ENCODE measurements at regions not wholly inside any gene's neighbourhood (a gene's known extent, or its start where the extent isn't known, plus 50 kb on each side); places are given as distances from the start of the nearest gene placed in this dataset.

- no peaks in the 10 kb centered on the region for H3K79me1 ChIP-seq (ENCODE audit: low read length)
- no peak for DNase-seq
- H3K4me1 ChIP-seq (ENCODE audit: control insufficient read depth, low read depth, low read length), result no peaks in the 10 kb centered on the region
- no peak overlapping the region for H3K18ac ChIP-seq (ENCODE audit: low read length)
- H3K4me3 ChIP-seq (ENCODE audit: low read length), result no peak overlapping the region
- no peak overlapping the region for H3K56ac ChIP-seq (ENCODE audit: low read length)
- no peak overlapping the region for H3K4ac ChIP-seq (ENCODE audit: low read depth, low read length)
- H2BK120ac ChIP-seq (ENCODE audit: low read depth, low read length), result no peak overlapping the region
- H2BK5ac ChIP-seq (ENCODE audit: low read length), result no peak overlapping the region
- no peak overlapping the region for H3K9ac ChIP-seq (ENCODE audit: low read length)
- H3K27me3 ChIP-seq (ENCODE audit: insufficient read depth, low read length, poor library complexity), result no peaks in the 10 kb centered on the region
- no peak overlapping the region for H2BK15ac ChIP-seq (replicated peaks; ENCODE audit: low read depth)
- H3K27ac ChIP-seq (ENCODE audit: low read depth, low read length), result no peak overlapping the region
- WGBS (ENCODE audit: extremely low coverage, insufficient coverage, low lambda C conversion rate), result no CpG with 5 or more reads among the region's 4 CpGs
- H4K5ac ChIP-seq (ENCODE audit: low read length), result no peak overlapping the region
- H3K79me2 ChIP-seq (ENCODE audit: control insufficient read depth, insufficient read depth, low read length), result no peaks in the 10 kb centered on the region
- no peak overlapping the region for H3K4me2 ChIP-seq (ENCODE audit: low read length)
- H4K8ac ChIP-seq (ENCODE audit: low read depth, low read length), result no peak overlapping the region
- H2AK5ac ChIP-seq (ENCODE audit: low read length), result no peak overlapping the region
- no peaks in the 10 kb centered on the region for H3K36me3 ChIP-seq (ENCODE audit: control insufficient read depth, insufficient read depth, low read length)
- no peak overlapping the region for H3K23ac ChIP-seq (ENCODE audit: low read length)
Observed at GRCh38 chr1:216826214-216826613, 103.0 kb upstream of the ESRRG start.

GRCh38 chr1:216825557-216825956, 102.3 kb upstream of the ESRRG start:
- Histone ChIP-seq H3K9ac (ENCODE audit: low read length) (no peak overlapping the region), H3K79me2 (ENCODE audit: control insufficient read depth, insufficient read depth, low read length) (no peaks in the 10 kb centered on the region), H2AK5ac (ENCODE audit: low read length) (no peak overlapping the region), H2BK120ac (ENCODE audit: low read depth, low read length) (no peak overlapping the region), H3K4ac (ENCODE audit: low read depth, low read length) (no peak overlapping the region), H2BK5ac (ENCODE audit: low read length) (no peak overlapping the region), H3K27me3 (ENCODE audit: insufficient read depth, low read length, poor library complexity) (no peaks in the 10 kb centered on the region), H3K79me1 (ENCODE audit: low read length) (no peaks in the 10 kb centered on the region), H3K4me2 (ENCODE audit: low read length) (no peak overlapping the region), H3K4me3 (ENCODE audit: low read length) (no peak overlapping the region), H3K56ac (ENCODE audit: low read length) (no peak overlapping the region), H3K18ac (ENCODE audit: low read length) (no peak overlapping the region), H3K23ac (ENCODE audit: low read length) (no peak overlapping the region), H3K4me1 (ENCODE audit: control insufficient read depth, low read depth, low read length) (no peaks in the 10 kb centered on the region), H3K36me3 (ENCODE audit: control insufficient read depth, insufficient read depth, low read length) (no peaks in the 10 kb centered on the region), H2BK15ac (replicated peaks; ENCODE audit: low read depth) (no peak overlapping the region), H4K8ac (ENCODE audit: low read depth, low read length) (no peak overlapping the region), H4K5ac (ENCODE audit: low read length) (no peak overlapping the region), H3K27ac (ENCODE audit: low read depth, low read length) (no peak overlapping the region)
- WGBS (ENCODE audit: extremely low coverage, insufficient coverage, low lambda C conversion rate), result 100% methylated on average over 1 of the region's 2 CpGs
- DNase-seq, result no peak

DNA sequence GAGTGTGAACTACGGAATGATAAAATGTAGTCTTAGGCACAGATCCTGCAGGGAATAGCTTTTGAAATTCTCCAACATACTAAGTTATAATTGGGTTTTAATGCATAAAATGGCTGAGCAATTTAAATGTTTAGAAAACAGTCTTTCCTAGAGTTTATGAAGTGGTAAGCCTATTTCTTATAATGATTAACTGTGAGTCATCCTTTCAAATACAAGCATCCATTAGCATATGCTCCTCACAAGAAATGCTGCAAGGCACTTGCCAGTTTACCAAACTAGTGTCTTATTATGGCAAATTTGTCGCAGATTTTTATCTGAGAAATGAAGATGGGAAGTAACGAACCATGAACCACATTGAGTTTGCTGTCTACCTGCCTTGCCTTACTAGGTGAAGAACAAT, 101.3 kb upstream of the ESRRG start:
- no peak overlapping the region for H3K4me2 ChIP-seq (ENCODE audit: low read length)
- no peak overlapping the region for H4K5ac ChIP-seq (ENCODE audit: low read length)
- no peak overlapping the region for H2BK120ac ChIP-seq (ENCODE audit: low read depth, low read length)
- no peak overlapping the region for H4K8ac ChIP-seq (ENCODE audit: low read depth, low read length)
- H2BK5ac ChIP-seq (ENCODE audit: low read length), result no peak overlapping the region
- no peaks in the 10 kb centered on the region for H3K27me3 ChIP-seq (ENCODE audit: insufficient read depth, low read length, poor library complexity)
- no peak overlapping the region for H3K18ac ChIP-seq (ENCODE audit: low read length)
- H3K36me3 ChIP-seq (ENCODE audit: control insufficient read depth, insufficient read depth, low read length), result no peaks in the 10 kb centered on the region
- H3K79me2 ChIP-seq (ENCODE audit: control insufficient read depth, insufficient read depth, low read length), result no peaks in the 10 kb centered on the region
- WGBS (ENCODE audit: extremely low coverage, insufficient coverage, low lambda C conversion rate), result no CpG with 5 or more reads among the region's 3 CpGs
- no peaks in the 10 kb centered on the region for H3K4me1 ChIP-seq (ENCODE audit: control insufficient read depth, low read depth, low read length)
- no peak overlapping the region for H3K9ac ChIP-seq (ENCODE audit: low read length)
- H2BK15ac ChIP-seq (replicated peaks; ENCODE audit: low read depth), result no peak overlapping the region
- DNase-seq, result no peak
- H3K56ac ChIP-seq (ENCODE audit: low read length), result no peak overlapping the region
- no peak overlapping the region for H3K27ac ChIP-seq (ENCODE audit: low read depth, low read length)
- no peaks in the 10 kb centered on the region for H3K79me1 ChIP-seq (ENCODE audit: low read length)
- H3K23ac ChIP-seq (ENCODE audit: low read length), result no peak overlapping the region
- no peak overlapping the region for H2AK5ac ChIP-seq (ENCODE audit: low read length)
- H3K4ac ChIP-seq (ENCODE audit: low read depth, low read length), result no peak overlapping the region
- H3K4me3 ChIP-seq (ENCODE audit: low read length), result no peak overlapping the region

GRCh38 chr1:216823731-216824130, 100.5 kb upstream of the ESRRG start:
- H3K27me3 ChIP-seq (ENCODE audit: insufficient read depth, low read length, poor library complexity), result no peaks in the 10 kb centered on the region
- no peak overlapping the region for H2BK120ac ChIP-seq (ENCODE audit: low read depth, low read length)
- no peak overlapping the region for H4K8ac ChIP-seq (ENCODE audit: low read depth, low read length)
- H3K4me1 ChIP-seq (ENCODE audit: control insufficient read depth, low read depth, low read length), result no peaks in the 10 kb centered on the region
- H3K23ac ChIP-seq (ENCODE audit: low read length), result no peak overlapping the region
- H2BK5ac ChIP-seq (ENCODE audit: low read length), result no peak overlapping the region
- no peaks in the 10 kb centered on the region for H3K79me2 ChIP-seq (ENCODE audit: control insufficient read depth, insufficient read depth, low read length)
- H3K27ac ChIP-seq (ENCODE audit: low read depth, low read length), result no peak overlapping the region
- no CpG with 5 or more reads among the region's 2 CpGs for WGBS (ENCODE audit: extremely low coverage, insufficient coverage, low lambda C conversion rate)
- no peak overlapping the region for H3K4ac ChIP-seq (ENCODE audit: low read depth, low read length)
- no peak overlapping the region for H4K5ac ChIP-seq (ENCODE audit: low read length)
- H3K36me3 ChIP-seq (ENCODE audit: control insufficient read depth, insufficient read depth, low read length), result no peaks in the 10 kb centered on the region
- H2AK5ac ChIP-seq (ENCODE audit: low read length), result no peak overlapping the region
- no peak overlapping the region for H3K4me2 ChIP-seq (ENCODE audit: low read length)
- DNase-seq, result no peak
- H3K56ac ChIP-seq (ENCODE audit: low read length), result no peak overlapping the region
- H3K4me3 ChIP-seq (ENCODE audit: low read length), result no peak overlapping the region
- no peaks in the 10 kb centered on the region for H3K79me1 ChIP-seq (ENCODE audit: low read length)
- H3K18ac ChIP-seq (ENCODE audit: low read length), result no peak overlapping the region
- H3K9ac ChIP-seq (ENCODE audit: low read length), result no peak overlapping the region
- H2BK15ac ChIP-seq (replicated peaks; ENCODE audit: low read depth), result no peak overlapping the region

- Histone ChIP-seq H3K23ac (ENCODE audit: low read length) (no peak overlapping the region), H3K4me1 (ENCODE audit: control insufficient read depth, low read depth, low read length) (no peaks in the 10 kb centered on the region), H2BK120ac (ENCODE audit: low read depth, low read length) (no peak overlapping the region), H3K79me2 (ENCODE audit: control insufficient read depth, insufficient read depth, low read length) (no peaks in the 10 kb centered on the region), H3K4me2 (ENCODE audit: low read length) (no peak overlapping the region), H2AK5ac (ENCODE audit: low read length) (no peak overlapping the region), H3K27ac (ENCODE audit: low read depth, low read length) (no peak overlapping the region), H4K8ac (ENCODE audit: low read depth, low read length) (no peak overlapping the region), H3K9ac (ENCODE audit: low read length) (no peak overlapping the region), H3K79me1 (ENCODE audit: low read length) (no peaks in the 10 kb centered on the region), H3K27me3 (ENCODE audit: insufficient read depth, low read length, poor library complexity) (no peaks in the 10 kb centered on the region), H3K4me3 (ENCODE audit: low read length) (no peak overlapping the region), H3K18ac (ENCODE audit: low read length) (no peak overlapping the region), H3K56ac (ENCODE audit: low read length) (no peak overlapping the region), H2BK5ac (ENCODE audit: low read length) (no peak overlapping the region), H4K5ac (ENCODE audit: low read length) (no peak overlapping the region), H3K4ac (ENCODE audit: low read depth, low read length) (no peak overlapping the region), H2BK15ac (replicated peaks; ENCODE audit: low read depth) (no peak overlapping the region), H3K36me3 (ENCODE audit: control insufficient read depth, insufficient read depth, low read length) (no peaks in the 10 kb centered on the region)
- DNase-seq, result no peak
Observed at GRCh38 chr1:216822480-216822879, 99.3 kb upstream of the ESRRG start.

GRCh38 chr1:216820345-216820744, 97.1 kb upstream of the ESRRG start:
- H3K56ac ChIP-seq (ENCODE audit: low read length), result no peak overlapping the region
- no peak overlapping the region for H4K5ac ChIP-seq (ENCODE audit: low read length)
- WGBS (ENCODE audit: extremely low coverage, insufficient coverage, low lambda C conversion rate), result no CpG with 5 or more reads among the region's 3 CpGs
- H3K36me3 ChIP-seq (ENCODE audit: control insufficient read depth, insufficient read depth, low read length), result no peaks in the 10 kb centered on the region
- no peaks in the 10 kb centered on the region for H3K79me1 ChIP-seq (ENCODE audit: low read length)
- H3K79me2 ChIP-seq (ENCODE audit: control insufficient read depth, insufficient read depth, low read length), result no peaks in the 10 kb centered on the region
- H3K4ac ChIP-seq (ENCODE audit: low read depth, low read length), result no peak overlapping the region
- no peak overlapping the region for H4K8ac ChIP-seq (ENCODE audit: low read depth, low read length)
- no peak overlapping the region for H2BK15ac ChIP-seq (replicated peaks; ENCODE audit: low read depth)
- H3K27me3 ChIP-seq (ENCODE audit: insufficient read depth, low read length, poor library complexity), result no peaks in the 10 kb centered on the region
- no peak overlapping the region for H2AK5ac ChIP-seq (ENCODE audit: low read length)
- peak; percentile 59 for DNase-seq
- no peak overlapping the region for H3K23ac ChIP-seq (ENCODE audit: low read length)
- H3K4me3 ChIP-seq (ENCODE audit: low read length), result no peak overlapping the region
- no peak overlapping the region for H2BK5ac ChIP-seq (ENCODE audit: low read length)
- no peak overlapping the region for H3K18ac ChIP-seq (ENCODE audit: low read length)
- no peaks in the 10 kb centered on the region for H3K4me1 ChIP-seq (ENCODE audit: control insufficient read depth, low read depth, low read length)
- no peak overlapping the region for H3K9ac ChIP-seq (ENCODE audit: low read length)
- H2BK120ac ChIP-seq (ENCODE audit: low read depth, low read length), result no peak overlapping the region
- H3K27ac ChIP-seq (ENCODE audit: low read depth, low read length), result no peak overlapping the region
- no peak overlapping the region for H3K4me2 ChIP-seq (ENCODE audit: low read length)

All from mesendoderm (in vitro differentiated cells).